ENCODE measurements at regions not wholly inside any gene's neighbourhood (a gene's known extent, or its start where the extent isn't known, plus 50 kb on each side); places are given as distances from the start of the nearest gene placed in this dataset.
"Not testable (repeated sequence)": the region's sequence is repeated elsewhere in the genome, so short reads cannot be mapped to it uniquely, and the experiment has no call there.

DNA sequence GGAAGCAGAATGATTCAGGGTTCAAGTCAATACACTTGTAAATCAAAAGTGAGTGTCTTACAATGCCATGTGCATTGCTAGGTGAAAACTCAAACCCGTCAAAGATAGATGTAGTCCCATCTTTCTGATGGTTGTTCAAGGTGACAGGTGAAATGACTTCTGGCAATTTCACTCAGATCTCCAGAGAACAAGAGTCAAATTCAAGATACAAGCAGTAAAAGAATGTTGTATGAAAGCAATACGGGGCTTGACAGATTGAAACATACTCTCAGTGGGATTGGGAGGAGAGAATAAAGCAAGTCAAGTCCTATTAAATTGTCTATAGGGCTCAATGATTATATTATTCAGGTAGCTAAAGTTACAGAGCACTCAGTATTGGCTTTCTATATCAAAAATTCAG, 105.1 kb upstream of the ANXA10 start:
- no peak overlapping the region for H3K27ac Mint-ChIP-seq
- H3K4me1 Mint-ChIP-seq, result no peaks in the 10 kb centered on the region
- H3K36me3 Mint-ChIP-seq (ENCODE audit: low read depth), result no peaks in the 10 kb centered on the region
- H3K27me3 Mint-ChIP-seq (ENCODE audit: low read depth, poor library complexity), result no peaks in the 10 kb centered on the region
- TF ChIP-seq, protein P1, sequence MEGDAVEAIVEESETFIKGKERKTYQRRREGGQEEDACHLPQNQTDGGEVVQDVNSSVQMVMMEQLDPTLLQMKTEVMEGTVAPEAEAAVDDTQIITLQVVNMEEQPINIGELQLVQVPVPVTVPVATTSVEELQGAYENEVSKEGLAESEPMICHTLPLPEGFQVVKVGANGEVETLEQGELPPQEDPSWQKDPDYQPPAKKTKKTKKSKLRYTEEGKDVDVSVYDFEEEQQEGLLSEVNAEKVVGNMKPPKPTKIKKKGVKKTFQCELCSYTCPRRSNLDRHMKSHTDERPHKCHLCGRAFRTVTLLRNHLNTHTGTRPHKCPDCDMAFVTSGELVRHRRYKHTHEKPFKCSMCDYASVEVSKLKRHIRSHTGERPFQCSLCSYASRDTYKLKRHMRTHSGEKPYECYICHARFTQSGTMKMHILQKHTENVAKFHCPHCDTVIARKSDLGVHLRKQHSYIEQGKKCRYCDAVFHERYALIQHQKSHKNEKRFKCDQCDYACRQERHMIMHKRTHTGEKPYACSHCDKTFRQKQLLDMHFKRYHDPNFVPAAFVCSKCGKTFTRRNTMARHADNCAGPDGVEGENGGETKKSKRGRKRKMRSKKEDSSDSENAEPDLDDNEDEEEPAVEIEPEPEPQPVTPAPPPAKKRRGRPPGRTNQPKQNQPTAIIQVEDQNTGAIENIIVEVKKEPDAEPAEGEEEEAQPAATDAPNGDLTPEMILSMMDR (IDR thresholded peaks at IDR 0.05), result no peak
- peaks cover 11% of the 10 kb centered on the region for H3K9me3 Mint-ChIP-seq
- no peak for DNase-seq
- no peak overlapping the region for H3K4me3 Mint-ChIP-seq

DNA sequence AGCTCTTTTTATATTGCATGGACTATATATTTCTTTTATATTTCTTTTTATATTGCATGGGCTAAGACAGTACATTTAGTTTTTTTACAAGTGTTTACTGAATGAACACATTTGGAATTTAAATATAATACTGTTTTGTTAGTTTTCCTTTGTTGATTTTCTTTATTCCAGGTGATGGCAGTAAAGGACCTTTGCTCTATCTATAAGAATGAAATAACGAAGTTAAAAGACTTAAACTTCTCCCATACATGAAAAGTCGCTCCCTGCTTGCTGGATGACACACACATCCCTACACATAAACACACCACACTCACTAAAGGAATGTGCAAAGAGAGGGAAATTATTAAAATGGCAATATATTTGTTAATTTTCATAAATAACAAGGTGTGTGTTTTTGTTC, 102.5 kb upstream of the ANXA10 start:
- Mint-ChIP-seq H3K9me3 (no peaks in the 10 kb centered on the region), H3K27me3 (ENCODE audit: low read depth, poor library complexity) (no peaks in the 10 kb centered on the region), H3K4me1 (no peaks in the 10 kb centered on the region), H3K4me3 (no peak overlapping the region), H3K27ac (no peak overlapping the region), H3K36me3 (ENCODE audit: low read depth) (no peaks in the 10 kb centered on the region)
- TF ChIP-seq, protein P1 (IDR thresholded peaks at IDR 0.05), result no peak
- DNase-seq, result no peak

DNA sequence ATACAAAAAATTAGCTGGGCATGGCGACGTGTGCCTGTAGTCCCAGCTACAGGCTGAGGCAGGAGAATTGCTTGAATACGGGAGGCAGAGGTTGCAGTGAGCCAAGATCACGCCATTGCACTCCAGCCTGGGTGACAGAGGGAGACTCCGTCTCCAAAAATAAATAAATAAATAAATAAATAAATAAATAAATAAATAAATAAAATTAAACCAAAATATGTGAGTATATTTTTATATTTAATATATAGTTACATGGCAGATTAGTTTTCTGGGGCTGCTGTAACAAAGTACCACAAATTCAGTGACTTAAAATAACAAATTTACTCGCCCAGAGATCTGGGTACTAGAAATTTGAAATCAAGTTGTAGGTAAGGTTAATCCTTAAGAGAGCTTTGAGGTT, 84.2 kb upstream of the ANXA10 start:
- H3K27me3 Mint-ChIP-seq (ENCODE audit: low read depth, poor library complexity), result not testable (repeated sequence)

DNA sequence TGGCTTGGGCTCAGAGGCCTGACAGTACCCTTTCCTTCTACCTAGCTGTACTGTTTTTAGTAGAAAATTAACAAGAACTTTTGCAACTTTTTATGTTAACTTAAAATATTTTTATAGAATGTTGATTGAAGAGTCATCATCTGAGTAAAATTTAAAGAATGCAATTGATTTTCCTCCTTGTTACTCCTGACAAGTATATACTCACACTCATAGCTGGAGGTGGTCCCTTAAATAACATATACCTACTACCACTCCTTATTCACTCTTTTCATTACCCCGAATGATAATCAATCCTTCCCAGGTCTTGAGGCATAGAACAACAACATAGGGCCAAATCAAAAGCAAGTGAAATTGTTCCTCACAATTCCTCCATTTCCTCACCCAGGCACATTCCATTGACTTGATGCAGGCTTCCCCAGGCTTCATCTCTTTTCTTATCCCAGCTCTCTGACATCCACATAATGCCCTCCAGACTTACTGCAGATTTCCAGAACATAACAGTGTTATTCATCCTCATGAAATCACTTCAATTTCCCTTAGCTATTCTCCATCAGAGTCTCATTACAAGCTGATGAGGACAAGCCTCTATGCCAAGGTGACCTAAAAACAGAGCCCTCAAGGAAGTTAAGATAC, 73.2 kb upstream of the ANXA10 start:
- Mint-ChIP-seq H3K4me1 (no peaks in the 10 kb centered on the region), H3K9me3 (peaks cover 21% of the 10 kb centered on the region), H3K36me3 (ENCODE audit: low read depth) (no peaks in the 10 kb centered on the region), H3K27ac (no peak overlapping the region), H3K4me3 (no peak overlapping the region), H3K27me3 (ENCODE audit: low read depth, poor library complexity) (no peaks in the 10 kb centered on the region)
- TF ChIP-seq, protein P1 (IDR thresholded peaks at IDR 0.05), result no peak
- DNase-seq, result no peak

More for the DNA sequence above, 84.2 kb upstream of the ANXA10 start:
- not testable (repeated sequence) for DNase-seq; H3K9me3 Mint-ChIP-seq; H3K27ac Mint-ChIP-seq; H3K4me3 Mint-ChIP-seq; H3K4me1 Mint-ChIP-seq; H3K36me3 Mint-ChIP-seq (ENCODE audit: low read depth)

DNA sequence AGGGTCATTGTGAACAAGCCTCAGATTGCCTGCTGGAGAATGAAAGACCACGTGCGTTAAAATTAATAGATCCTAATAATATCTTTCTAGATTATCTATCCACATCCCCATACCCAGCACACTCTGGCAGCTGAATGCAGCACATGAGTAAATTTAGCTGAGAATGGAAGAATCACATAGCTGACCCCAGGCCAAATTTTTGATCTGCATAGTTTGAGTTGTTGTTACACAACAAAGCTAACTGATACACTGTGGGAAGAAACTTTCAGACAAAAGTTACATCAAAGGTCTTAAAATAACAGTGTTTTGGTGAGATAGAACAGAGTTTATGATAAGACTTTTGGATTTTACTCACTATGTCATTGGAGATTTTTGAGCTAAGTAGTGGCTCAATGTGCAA, 72.4 kb upstream of the ANXA10 start:
- H3K4me3 Mint-ChIP-seq, result no peak overlapping the region
- H3K27me3 Mint-ChIP-seq (ENCODE audit: low read depth, poor library complexity), result no peaks in the 10 kb centered on the region
- no peaks in the 10 kb centered on the region for H3K36me3 Mint-ChIP-seq (ENCODE audit: low read depth)
- DNase-seq, result no peak
- peaks cover 22% of the 10 kb centered on the region for H3K9me3 Mint-ChIP-seq
- TF ChIP-seq, protein P1 (IDR thresholded peaks at IDR 0.05), result no peak
- no peak overlapping the region for H3K27ac Mint-ChIP-seq
- H3K4me1 Mint-ChIP-seq, result no peaks in the 10 kb centered on the region

DNA sequence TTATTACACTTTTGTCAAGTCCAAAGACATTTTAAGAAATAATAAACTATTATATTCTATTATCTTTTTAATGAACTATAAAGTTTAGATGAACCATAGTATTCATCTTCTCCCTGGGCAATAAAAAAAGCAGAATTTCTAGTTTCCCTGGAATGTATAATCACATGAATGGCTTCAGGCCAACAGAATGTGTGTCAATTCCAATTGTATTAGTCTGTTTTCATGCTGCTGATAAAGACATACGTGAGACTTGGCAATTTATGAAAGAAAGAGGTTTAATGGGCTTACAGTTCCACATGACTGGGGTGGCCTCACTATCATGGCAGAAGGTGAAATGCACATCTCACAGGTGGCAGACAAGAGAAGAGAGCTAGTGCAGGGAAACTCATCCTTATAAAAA, 70.7 kb upstream of the ANXA10 start:
- H3K9me3 Mint-ChIP-seq, result peaks cover 22% of the 10 kb centered on the region
- no peaks in the 10 kb centered on the region for H3K4me1 Mint-ChIP-seq
- no peaks in the 10 kb centered on the region for H3K36me3 Mint-ChIP-seq (ENCODE audit: low read depth)
- no peaks in the 10 kb centered on the region for H3K27me3 Mint-ChIP-seq (ENCODE audit: low read depth, poor library complexity)
- TF ChIP-seq, protein P1 (IDR thresholded peaks at IDR 0.05), result no peak
- H3K4me3 Mint-ChIP-seq, result no peak overlapping the region
- no peak for DNase-seq
- H3K27ac Mint-ChIP-seq, result no peak overlapping the region

Measured in nephron progenitor cell (in vitro differentiated cells).